HG02763 (cell line): ENCODE measurements at regions not wholly inside any gene's neighbourhood (a gene's known extent, or its start where the extent isn't known, plus 50 kb on each side); places are given as distances from the start of the nearest gene placed in this dataset.

Experiments used
- ATAC-seq: cut with Tn5 transposase; IDR thresholded peaks from one replicate; pipeline ENCODE4 v1.9.1; 2021; ENCODE audit warnings: mild to moderate bottlenecking, moderate library complexity; ENCODE audit not compliant: unreplicated experiment

DNA sequence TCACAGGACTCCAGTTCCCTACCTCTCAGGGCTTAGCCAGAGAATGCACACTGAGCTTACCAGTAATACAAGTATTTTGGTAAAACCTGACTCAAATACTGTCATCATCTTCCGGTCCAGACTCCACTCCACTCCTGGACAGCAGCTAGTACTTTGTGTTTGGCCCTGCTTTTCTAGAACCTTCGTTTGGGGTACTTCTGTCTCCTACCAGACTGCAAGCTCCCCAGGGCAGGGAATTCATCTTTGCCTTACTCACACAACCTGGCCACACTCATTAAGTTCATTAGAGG, 108.9 kb upstream of the CDC42EP3 start:
- no peak for ATAC-seq

DNA sequence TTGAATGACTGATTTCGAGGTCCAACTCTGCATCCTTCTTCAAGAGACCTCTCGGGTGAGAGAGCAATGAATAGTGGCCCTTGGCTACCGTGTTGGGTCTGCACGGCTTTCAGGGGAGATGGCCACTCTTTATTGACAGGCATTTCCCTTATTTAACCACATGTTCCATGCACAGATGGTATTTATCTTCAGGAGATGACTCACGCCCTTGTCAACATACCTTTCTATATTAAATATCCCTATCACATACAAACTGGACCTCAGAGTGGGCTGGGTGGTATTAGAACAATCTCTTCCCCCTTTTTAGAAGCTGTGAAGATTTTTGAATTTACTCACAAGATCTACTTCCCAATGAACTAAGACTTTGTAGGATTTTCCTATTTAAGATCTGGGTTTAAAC, 109.6 kb upstream of the CDC42EP3 start:
- no peak for ATAC-seq

GRCh38 chr2:37782155-37782673, 110.8 kb upstream of the CDC42EP3 start:
- ATAC-seq, result no peak

GRCh38 chr2:37782721-37783371, 111.4 kb upstream of the CDC42EP3 start:
- ATAC-seq, result no peak

DNA sequence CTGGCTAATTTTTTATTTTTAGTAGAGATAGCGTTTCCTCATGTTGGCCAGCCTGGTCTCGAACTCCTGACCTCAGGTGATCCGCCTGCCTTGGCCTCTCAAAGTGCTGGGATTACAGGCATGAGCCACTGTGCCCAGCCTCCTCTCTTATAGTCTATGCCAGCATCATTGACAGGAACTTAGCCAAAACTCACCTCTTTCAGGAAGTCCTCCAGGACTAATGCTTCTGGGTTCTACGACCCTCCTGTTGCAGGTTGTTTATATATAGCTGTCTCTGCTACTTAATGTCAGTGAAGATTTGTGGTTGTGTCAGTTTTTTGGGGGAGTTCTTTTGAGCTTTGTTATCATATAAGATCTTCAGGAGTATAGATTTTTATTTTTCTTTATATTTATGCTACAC, 112.1 kb upstream of the CDC42EP3 start:
- ATAC-seq, result no peak

DNA sequence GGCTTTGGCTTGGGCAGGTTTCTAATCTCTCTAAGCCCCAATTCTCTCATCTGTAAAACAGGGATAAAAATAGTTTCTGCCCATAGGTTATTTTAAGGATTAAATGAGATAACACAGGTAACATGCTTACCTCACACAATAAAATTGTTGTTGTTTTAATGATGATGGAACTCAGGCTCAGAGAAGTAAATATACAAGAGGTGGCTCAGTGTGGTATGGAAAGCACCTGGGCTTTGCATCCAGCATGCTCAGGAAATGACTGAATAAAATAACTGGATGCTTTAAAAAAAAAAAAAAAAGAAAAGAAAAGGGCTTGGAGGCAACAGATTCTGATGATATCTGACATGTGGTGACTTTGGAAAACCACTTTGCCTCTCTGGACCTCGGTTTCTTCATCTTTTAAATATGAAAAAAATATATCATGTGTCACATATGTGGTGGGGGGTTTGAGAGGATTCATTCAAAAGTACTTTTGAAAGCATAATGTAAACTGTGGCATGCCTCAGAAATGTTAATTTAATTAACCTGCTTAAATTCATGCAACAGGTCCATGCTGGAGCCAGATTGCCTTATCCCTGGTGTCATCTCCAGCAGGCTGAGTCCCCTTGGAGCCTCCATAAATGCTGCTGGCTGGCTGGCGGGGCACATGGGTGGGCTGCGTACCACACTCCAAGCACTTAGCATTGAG, 112.8 kb upstream of the CDC42EP3 start:
- ATAC-seq, result no peak

GRCh38 chr2:37784759-37785149, 113.3 kb upstream of the CDC42EP3 start:
- no peak for ATAC-seq

DNA sequence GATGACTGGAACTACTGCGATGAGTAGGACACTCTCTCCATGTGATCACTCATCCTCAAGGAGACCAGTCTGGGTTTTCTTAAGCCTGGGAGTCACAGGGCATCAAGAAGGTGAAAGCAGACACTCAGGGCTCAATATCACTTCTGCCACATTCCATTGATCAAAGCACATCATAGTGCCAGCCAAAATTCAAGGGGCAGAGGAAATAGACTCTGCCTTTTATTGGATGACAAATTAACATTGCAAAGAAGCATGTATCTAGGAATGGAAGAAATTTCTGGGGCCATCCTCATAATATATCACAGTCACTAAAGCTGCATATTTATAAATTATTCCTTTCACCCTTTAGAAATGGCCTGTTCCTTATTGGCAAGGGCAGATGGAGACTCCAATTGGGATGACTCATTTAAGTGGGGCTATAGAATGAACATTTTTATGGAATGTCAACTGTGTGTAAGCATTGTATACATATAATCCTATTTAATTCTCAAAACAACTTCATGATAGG, 114.8 kb upstream of the CDC42EP3 start:
- ATAC-seq, result no peak

DNA sequence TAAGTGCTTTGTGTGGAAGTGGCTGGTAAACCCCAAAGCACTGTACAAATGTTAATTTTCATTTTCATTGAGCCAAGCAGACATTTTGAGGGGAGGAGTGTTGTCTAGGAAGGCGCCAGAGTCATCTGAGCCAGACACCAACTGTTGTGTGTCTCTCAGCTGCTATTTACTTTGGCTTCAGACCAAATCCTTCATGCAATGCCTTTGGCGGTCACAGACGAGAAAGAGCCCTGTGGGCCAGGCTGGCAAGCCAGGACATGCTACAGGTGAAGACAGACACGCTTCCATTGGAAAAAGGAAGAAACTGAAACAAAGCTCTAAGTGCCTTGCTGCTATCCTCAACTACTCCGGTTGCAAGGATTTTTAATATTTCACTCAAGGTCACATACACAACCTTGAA, 115.4 kb upstream of the CDC42EP3 start:
- ATAC-seq, result no peak

DNA sequence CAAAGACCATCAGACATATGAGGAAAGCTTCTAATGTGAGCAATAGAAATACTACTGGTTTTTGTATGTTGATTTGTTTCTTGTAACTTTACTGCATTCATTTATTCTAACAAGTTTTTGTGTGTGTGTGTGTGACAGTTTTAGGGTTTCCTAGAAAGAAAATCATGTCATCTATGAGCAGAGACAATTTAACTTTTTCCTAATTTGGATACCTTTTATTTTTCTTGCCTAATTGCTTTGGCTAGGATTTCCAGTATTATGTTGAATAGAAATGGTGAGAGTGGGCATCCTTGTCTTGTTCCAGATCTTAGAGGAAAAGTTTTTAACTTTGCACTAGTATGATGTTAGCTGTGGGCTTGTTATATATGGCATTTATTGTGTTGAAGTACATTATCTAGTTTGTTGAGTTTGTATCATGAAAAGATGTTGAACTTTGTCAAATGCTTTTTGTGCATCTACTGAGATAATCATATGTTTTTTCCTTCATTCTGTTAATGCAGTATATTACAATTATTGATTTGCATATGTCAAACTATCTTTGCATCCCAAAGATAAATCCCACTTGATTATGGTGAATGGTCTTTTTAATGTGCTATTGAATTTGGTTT, 117.3 kb upstream of the CDC42EP3 start:
- no peak for ATAC-seq

GRCh38 chr2:37790019-37790418, 118.6 kb upstream of the CDC42EP3 start:
- no peak for ATAC-seq

- no peak for ATAC-seq
These were observed 119.0 kb upstream of the CDC42EP3 start for GRCh38 chr2:37790462-37790861.

GRCh38 chr2:37792366-37792765, 120.9 kb upstream of the CDC42EP3 start:
- no peak for ATAC-seq

GRCh38 chr2:37793004-37793403, 121.6 kb upstream of the CDC42EP3 start:
- ATAC-seq, result no peak

DNA sequence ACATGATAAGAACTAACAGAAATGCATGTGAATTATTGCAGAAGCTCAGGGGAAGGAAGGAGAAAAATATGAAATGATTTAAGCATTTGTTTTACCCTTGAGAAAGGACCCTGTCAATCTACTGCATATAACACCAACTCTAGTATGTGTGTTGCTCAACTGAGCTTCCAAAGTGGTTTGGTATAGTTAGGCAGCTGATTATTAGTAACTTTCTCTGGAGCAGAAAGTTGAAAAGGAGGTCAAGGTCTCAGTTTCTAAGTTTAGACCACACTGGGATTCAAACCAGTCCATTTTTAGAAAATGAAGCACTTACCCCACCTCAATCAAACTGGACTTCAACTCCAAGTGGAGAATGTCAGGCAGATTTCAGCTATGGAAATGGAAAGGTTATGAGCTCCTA, 123.3 kb upstream of the CDC42EP3 start:
- no peak for ATAC-seq

DNA sequence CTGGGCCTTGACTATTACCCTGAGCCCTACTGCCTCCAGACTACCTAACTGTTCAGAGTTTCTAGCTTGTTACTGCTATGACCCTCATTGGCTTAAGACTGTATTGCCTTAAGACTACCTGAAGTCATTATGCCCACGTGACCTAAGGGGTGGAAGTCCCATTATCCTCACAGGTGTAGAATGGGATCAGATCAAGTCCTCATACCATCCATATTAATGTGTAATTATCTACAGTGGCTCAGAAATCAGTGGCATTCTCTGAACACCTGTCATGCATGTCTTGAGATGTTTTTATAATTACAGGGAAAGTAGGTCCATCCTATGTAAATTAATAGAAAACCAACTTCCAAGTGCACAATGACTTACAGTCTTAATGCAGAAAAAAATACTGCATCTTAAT, 124.0 kb upstream of the CDC42EP3 start:
- no peak for ATAC-seq

DNA sequence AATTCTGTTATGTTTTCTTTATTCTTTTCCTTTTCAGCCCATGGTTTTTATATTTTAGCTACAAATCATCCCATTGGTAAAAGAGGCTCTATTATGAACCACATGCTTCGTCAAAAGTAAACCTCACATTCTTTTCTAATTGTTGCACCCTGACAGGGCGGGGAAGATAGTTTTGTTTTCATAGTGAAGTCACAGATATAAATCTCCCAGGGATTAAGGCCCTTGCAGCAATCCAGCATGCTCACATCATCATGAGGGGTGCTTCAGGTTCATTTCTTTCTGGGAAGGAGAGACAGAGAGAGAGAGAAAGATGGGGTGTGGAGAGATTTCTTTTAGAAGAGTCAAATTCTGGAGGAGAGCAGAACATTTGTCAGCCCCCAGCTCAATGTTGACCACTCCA, 124.5 kb upstream of the CDC42EP3 start:
- no peak for ATAC-seq

DNA sequence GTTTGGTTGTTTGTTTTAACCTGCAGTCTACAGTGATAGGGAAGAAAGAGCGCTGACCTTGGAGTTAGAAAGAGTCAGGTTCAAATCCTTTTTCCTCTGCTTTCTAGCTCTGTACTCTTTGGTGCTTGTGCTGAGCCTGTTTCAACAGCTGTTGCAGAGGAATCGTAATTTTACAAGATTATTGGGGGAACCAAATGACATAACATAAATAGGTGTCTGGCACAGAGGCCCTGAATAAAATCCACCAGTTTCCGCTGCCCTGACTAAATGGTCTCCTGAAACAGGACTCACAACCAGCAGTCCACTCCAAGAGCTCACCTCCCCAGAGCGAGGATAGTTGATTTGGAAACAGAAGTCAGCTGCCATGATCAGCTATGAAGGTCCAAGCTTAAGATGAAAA, 125.0 kb upstream of the CDC42EP3 start:
- ATAC-seq, result no peak

GRCh38 chr2:37797081-37797480, 125.6 kb upstream of the CDC42EP3 start:
- no peak for ATAC-seq

- ATAC-seq, result no peak
These were observed 126.6 kb upstream of the RMDN2 start for GRCh38 chr2:37798315-37799005.

GRCh38 chr2:37800176-37800858, 124.8 kb upstream of the RMDN2 start:
- ATAC-seq, result no peak
